KMS-11 (cell line): ENCODE measurements at regions not wholly inside any gene's neighbourhood (a gene's known extent, or its start where the extent isn't known, plus 50 kb on each side); places are given as distances from the start of the nearest gene placed in this dataset.

Experiments
- H2AFZ ChIP-seq: fragments of 200-600 bp; sonication (generic); 2 replicates; pipeline ENCODE4 v1.6.1; 2016; ENCODE audit warnings: antibody characterized with exemption, mixed run types, low read depth
- H3K27ac ChIP-seq: fragments of 200-600 bp; sonication (generic); 2 replicates; pipeline ENCODE4 v1.6.1; 2016; ENCODE audit warnings: mild to moderate bottlenecking, mixed run types
- H3K27me3 ChIP-seq: fragments of 200-600 bp; sonication (generic); 2 replicates; pipeline ENCODE4 v1.6.1; 2017; ENCODE audit warnings: mild to moderate bottlenecking, low read depth, mixed run types, moderate library complexity; ENCODE audit not compliant: insufficient read depth
- H3K36me3 ChIP-seq: fragments of 200-600 bp; sonication (generic); 2 replicates; pipeline ENCODE4 v1.6.1; 2017; ENCODE audit warnings: mild to moderate bottlenecking, mixed run types; ENCODE audit not compliant: insufficient read depth
- H3K4me1 ChIP-seq: fragments of 200-600 bp; sonication (generic); 2 replicates; pipeline ENCODE4 v1.6.1; 2016; ENCODE audit warnings: mild to moderate bottlenecking, low read depth, mixed run types; ENCODE audit not compliant: poor library complexity, severe bottlenecking
- H3K4me2 ChIP-seq: fragments of 200-600 bp; sonication (generic); 2 replicates; pipeline ENCODE4 v1.7.0; 2016; ENCODE audit warnings: mild to moderate bottlenecking, mixed run types
- H3K4me3 ChIP-seq: fragments of 200-600 bp; sonication (generic); IDR thresholded peaks from 2 replicates; pipeline ENCODE4 v1.6.1; 2017; ENCODE audit warnings: low read depth, low read length, mixed read lengths; ENCODE audit not compliant: insufficient read depth
- H3K79me2 ChIP-seq: fragments of 200-600 bp; sonication (generic); 2 replicates; pipeline ENCODE4 v1.6.1; 2016; ENCODE audit warnings: low read depth, mixed run types; ENCODE audit not compliant: insufficient read depth
- H3K9ac ChIP-seq: fragments of 200-600 bp; sonication (generic); 2 replicates; pipeline ENCODE4 v1.6.1; 2016; ENCODE audit warnings: mild to moderate bottlenecking, mixed run types
- H4K20me1 ChIP-seq: fragments of 200-600 bp; sonication (generic); 2 replicates; pipeline ENCODE4 v1.6.1; 2016; ENCODE audit warnings: mild to moderate bottlenecking, mixed run types; ENCODE audit not compliant: insufficient read depth
- TF ChIP-seq, protein P1 (sequence below): fragments of 200-600 bp; sonication (generic); conservative IDR thresholded peaks from 2 replicates; pipeline ENCODE4 v1.6.1; 2017; ENCODE audit warnings: low read depth, mild to moderate bottlenecking, antibody characterized with exemption, low read length, moderate library complexity, mixed read lengths

DNA sequence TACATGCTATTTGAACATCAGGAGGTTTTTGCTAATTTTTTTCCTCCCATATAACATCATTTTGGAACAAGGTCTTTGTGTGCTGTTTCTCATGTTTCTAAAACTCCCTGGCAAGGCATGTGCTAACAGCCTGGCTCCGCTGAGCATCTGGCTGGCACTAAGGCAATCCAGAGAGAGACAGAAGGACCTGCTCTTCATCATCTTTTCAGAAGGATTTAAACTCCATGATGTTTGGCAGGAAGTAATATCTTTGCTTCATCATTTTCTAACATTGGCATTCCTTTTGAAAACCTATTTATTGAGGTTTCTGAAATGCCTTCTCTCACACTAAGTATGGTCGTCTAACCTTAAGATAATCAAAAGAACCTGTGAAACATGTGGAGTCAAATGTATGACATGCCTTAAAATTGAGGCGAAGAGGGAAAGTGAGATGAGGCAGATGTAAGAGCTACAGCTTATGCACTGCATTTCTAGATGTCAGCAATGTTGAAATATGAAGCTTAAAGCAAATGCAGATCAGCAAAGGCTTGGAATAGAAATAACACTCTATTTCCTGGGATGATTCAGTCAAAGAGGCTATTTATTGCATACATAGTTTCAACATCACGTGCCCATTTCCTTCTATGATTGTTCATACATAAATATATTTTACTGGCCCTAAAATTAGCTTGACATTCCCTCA is 592.0 kb downstream of the ZNF385D start:
- no peaks in the 10 kb centered on the region for H4K20me1 ChIP-seq
- H2AFZ ChIP-seq, result no peak overlapping the region
- H3K4me1 ChIP-seq, result no peaks in the 10 kb centered on the region
- H3K27ac ChIP-seq, result no peak overlapping the region
- no peaks in the 10 kb centered on the region for H3K27me3 ChIP-seq
- H3K79me2 ChIP-seq, result no peaks in the 10 kb centered on the region
- no peak overlapping the region for H3K9ac ChIP-seq
- no peak overlapping the region for H3K4me2 ChIP-seq
- no peaks in the 10 kb centered on the region for H3K36me3 ChIP-seq
- no peak overlapping the region for H3K4me3 ChIP-seq
- TF ChIP-seq, protein P1, sequence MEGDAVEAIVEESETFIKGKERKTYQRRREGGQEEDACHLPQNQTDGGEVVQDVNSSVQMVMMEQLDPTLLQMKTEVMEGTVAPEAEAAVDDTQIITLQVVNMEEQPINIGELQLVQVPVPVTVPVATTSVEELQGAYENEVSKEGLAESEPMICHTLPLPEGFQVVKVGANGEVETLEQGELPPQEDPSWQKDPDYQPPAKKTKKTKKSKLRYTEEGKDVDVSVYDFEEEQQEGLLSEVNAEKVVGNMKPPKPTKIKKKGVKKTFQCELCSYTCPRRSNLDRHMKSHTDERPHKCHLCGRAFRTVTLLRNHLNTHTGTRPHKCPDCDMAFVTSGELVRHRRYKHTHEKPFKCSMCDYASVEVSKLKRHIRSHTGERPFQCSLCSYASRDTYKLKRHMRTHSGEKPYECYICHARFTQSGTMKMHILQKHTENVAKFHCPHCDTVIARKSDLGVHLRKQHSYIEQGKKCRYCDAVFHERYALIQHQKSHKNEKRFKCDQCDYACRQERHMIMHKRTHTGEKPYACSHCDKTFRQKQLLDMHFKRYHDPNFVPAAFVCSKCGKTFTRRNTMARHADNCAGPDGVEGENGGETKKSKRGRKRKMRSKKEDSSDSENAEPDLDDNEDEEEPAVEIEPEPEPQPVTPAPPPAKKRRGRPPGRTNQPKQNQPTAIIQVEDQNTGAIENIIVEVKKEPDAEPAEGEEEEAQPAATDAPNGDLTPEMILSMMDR, result no peak

DNA sequence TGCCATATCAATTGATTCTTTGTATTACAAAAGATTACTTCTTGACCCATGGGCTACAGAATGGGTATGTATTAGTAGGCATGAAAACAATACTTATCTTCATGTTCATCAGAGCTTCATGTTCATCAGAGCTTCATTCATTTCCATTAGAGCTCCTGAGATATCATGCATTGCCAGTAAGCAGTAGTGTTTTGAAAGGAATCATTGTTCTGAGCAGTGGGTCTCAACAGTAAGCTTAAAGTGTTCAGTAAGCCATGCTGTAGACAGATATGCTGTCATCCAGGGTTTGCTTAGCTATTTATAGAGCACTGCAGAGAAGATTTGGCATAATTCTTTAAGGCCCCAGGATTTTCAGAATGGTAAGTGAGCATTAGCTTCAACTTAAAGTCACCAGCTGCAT is 596.1 kb downstream of the ZNF385D start:
- H3K36me3 ChIP-seq, result no peaks in the 10 kb centered on the region
- H3K4me1 ChIP-seq, result no peaks in the 10 kb centered on the region
- H3K9ac ChIP-seq, result no peak overlapping the region
- no peaks in the 10 kb centered on the region for H3K79me2 ChIP-seq
- H3K27ac ChIP-seq, result no peak overlapping the region
- H2AFZ ChIP-seq, result no peak overlapping the region
- no peaks in the 10 kb centered on the region for H4K20me1 ChIP-seq
- H3K4me3 ChIP-seq, result no peak overlapping the region
- H3K4me2 ChIP-seq, result no peak overlapping the region
- H3K27me3 ChIP-seq, result no peaks in the 10 kb centered on the region
- TF ChIP-seq, protein P1, result no peak

DNA sequence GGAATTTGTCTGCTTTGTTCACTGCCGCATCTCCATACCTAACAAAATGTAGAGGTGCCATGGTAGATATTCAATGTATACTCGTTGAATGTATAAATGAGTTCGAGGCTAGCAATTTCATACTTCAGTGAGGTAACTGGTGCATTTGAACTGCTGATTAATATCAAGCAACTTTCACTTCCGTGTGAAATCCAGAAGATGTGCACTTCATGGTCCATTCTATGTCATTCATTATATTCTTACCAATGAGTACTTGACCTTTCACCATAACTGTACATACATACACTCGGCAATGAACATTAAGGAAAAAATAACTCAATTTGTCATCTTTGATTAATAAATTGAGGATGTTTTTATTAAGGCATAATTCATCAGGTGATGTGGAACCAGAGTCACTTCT is 598.5 kb downstream of the ZNF385D start:
- Histone ChIP-seq H3K27me3 (no peaks in the 10 kb centered on the region), H3K79me2 (no peaks in the 10 kb centered on the region), H3K4me2 (no peak overlapping the region), H4K20me1 (no peaks in the 10 kb centered on the region), H3K9ac (no peak overlapping the region), H3K27ac (no peak overlapping the region), H2AFZ (no peak overlapping the region), H3K36me3 (no peaks in the 10 kb centered on the region), H3K4me3 (no peak overlapping the region), H3K4me1 (no peaks in the 10 kb centered on the region)
- TF ChIP-seq, protein P1, result no peak

DNA sequence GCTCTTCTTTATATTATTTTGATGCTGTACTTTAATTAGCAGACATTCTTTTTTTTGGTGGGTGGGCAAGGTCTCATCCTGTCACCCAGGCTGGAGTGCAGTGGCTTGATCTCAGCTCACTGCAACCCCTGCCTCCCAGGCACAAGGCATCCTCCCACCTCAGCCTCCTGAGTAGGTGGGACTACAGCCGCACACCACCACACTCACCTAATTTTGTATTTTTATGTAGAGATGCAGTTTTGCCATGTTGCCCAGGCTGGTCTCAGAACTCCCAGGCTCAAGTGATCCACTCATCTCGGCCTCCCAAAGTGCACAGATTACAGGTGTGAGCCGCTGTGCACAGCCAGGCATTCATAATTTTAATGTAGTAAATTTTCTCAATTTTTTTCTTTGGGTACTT is 608.1 kb downstream of the ZNF385D start:
- no peak overlapping the region for H3K4me2 ChIP-seq
- TF ChIP-seq, protein P1, result no peak
- H3K27me3 ChIP-seq, result no peaks in the 10 kb centered on the region
- H3K36me3 ChIP-seq, result no peaks in the 10 kb centered on the region
- no peak overlapping the region for H3K27ac ChIP-seq
- H4K20me1 ChIP-seq, result no peaks in the 10 kb centered on the region
- no peak overlapping the region for H3K4me3 ChIP-seq
- no peak overlapping the region for H2AFZ ChIP-seq
- no peaks in the 10 kb centered on the region for H3K79me2 ChIP-seq
- no peak overlapping the region for H3K9ac ChIP-seq
- no peaks in the 10 kb centered on the region for H3K4me1 ChIP-seq
